HG03159 (cell line): ENCODE measurements at regions not wholly inside any gene's neighbourhood (a gene's known extent, or its start where the extent isn't known, plus 50 kb on each side); places are given as distances from the start of the nearest gene placed in this dataset.
"Not testable (repeated sequence)": the region's sequence is repeated elsewhere in the genome, so short reads cannot be mapped to it uniquely, and the experiment has no call there.

ENCODE experiments used
- ATAC-seq: cut with Tn5 transposase; IDR thresholded peaks from one replicate; pipeline ENCODE4 v1.9.1; 2021; ENCODE audit warnings: mild to moderate bottlenecking, moderate library complexity; ENCODE audit not compliant: unreplicated experiment

DNA sequence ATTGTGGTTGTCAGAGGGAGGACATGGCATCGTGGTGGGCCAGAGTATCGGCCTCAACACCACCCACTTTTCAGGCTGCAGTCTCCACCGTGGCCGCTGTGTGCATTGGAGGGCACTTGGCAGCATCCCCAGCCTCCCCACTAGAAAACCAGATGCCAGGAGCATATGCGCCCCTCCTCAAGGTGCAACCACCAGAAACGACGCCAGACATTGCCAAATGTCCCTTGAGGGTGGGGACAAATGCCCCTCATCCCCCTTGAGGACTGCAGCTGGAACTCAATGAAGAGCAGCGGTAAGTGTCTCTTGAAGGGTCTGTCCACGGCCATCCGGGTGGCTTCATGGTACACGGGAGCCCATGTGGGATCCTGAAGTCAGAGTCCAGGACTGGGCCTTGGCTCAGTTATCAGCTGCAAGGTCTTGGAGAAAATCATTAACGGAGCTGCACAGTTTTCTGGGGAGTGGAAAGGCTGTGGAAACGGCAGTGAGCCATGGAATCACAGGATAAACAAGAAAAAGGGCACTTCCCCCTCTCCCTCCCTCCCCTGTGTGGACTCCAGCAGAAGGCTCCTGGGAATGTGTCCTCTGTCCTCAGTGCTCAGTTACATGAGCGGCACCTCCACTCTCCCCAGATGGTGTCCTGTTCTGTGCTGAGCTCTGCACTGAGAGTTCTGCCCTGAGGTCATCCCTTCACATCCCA is 324.4 kb upstream of the B3GAT1 start:
- ATAC-seq: no peak

DNA sequence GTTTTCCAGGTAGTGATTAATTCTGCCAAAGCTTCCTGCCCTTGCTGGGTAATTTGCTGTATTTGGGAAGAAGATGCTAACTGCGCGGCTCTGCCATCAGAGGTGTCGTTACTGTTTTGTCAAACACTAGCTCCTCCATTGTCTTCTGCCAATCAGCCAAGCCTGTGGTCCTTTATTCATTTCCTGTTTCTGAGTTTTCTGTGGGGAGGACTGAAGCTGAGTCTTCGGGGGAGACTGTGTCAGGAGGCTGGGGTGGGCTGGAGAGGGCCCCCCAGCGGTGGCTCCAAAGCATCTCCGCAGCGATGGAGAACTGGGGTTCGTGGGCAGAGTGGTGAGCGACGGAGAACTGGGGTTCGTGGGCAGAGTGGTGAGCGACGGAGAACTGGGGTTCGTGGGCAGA is 322.9 kb upstream of the B3GAT1 start:
- ATAC-seq: no peak

DNA sequence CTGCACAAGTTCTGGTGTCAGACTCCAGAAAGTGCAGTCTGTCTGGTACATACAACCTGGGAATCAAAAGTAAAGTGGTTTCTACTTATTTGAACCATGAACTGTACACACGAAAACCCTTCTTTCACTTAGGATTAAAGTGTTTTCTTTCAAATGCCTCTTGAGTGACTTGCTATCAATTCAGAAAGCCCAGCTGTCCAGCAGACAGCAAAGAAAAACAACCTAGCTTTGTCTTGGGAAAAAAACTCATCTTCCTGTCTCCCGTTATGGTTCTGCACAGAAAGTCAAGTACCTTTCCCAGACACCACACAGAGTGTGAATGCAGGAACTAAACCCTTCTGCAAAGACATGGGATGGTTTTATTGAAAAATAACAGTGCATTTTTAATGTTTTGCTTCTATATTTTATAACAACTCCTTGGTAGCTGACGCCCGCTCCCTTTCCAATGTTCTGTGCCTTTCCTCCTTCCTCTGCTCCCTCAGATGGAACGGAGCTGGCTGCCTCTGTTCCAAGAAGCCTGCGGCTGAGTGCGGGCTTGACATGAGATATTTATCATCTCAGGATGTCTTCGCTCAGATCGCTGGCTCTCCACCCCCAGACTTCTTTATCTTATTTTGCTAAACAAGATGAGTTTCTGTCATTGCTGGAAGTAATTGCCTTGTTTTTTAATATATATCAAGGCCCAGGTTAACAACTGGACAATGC is 322.3 kb upstream of the B3GAT1 start:
- ATAC-seq: no peak

DNA sequence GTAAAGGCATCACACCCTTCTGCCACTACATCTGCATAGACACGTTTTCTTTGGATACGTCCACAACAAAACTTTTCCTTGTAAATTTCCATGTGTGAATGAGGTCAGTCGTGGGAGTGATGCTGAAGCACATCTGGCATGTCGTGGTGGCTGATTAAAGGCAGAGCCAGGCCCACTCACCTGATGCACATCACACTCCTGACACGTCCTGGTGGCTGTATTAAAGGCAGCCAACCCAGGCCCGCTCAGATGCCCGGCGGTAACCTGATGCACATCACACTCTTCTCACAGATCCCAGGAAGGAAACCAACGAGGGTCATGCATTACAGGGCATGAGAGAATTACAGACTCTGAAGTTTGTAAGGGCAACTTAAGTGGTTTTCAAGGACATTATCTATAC is 321.6 kb upstream of the B3GAT1 start:
- ATAC-seq: no peak

DNA sequence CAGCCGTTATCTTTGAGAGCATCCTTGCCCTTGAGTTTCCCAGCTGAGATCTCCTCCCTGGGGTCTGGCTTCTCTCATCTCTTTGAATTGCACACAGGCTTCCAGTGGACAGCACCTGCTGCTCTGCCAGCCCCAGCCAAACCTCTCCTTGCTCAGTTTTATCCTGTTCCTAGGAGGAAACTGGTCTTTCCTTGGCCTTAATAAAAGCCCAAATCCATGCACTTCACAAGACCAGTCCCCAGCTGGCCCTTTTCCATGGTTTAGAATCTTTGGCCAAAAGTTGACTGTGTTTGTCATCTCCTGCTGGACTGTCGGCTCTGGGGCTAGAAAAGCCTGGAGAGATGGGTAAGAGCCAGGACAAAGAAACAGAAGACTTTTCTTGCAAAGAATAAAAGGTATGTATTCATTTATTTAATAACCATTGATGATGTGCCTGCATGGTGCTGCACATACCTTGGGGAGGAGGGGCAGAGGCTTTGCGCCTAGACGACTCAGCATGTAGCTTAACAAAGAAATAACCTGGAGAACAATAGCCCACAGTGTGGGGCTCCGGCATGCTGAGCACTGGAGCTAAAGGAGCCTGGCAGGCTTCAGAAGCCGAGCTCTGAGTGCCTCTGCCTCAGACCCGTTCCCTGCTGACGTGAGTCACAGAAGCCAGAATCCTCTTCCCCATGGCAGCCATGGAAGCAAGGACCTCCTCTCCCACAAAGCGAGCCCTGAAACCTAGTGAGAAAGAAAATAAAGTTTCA is 319.3 kb upstream of the B3GAT1 start:
- ATAC-seq: no peak

DNA sequence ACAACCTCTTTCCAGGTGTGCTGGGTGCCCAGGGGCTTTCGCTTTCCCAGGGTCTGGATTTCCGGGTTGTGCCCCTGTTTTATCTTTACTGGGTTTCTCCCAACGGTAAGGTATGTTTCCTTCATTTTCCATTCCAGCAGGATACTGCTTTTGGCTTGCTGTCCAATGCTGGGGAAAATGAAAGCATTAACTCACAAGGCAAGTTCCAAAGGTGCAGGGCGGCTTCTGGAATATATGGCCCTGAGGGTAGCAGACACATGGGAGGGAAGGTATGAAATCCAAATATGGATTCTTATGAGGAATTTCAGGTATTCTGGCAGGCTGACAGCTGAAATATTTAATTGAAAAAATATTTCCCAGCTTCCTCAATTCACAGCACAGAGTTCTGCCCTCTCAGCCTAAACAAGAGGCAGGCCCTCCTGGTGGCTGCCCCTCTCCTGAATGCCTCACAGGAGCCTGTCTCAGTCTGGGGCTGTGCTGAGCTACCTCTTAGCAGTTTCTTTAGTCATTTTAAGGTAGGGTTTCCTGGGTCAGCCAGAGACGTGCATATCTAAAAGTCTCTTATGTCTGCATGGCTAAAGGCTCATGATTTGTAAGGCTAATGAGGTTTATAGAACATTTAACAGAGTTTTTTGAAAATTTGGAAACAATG is 318.6 kb upstream of the B3GAT1 start:
- no peak for ATAC-seq

DNA sequence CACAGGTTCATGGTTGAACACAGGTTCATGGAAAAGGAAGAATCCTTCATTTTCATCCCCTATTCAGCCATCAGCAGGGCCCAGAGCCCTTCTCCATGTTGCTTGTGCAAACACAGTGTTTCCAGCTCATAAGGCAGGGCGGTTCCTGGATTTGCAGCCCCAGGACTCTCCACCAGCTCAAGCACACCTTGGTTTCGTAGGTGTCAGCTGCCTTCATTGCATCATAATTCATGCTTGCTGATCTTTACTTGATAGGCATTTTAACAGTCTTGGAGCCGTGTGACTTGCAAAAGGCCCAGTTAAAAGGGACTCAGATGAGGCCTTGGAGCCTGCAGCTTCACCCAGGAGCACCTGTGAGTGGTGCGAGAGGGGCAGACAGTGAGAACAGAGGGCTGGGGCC is 318.1 kb upstream of the B3GAT1 start:
- ATAC-seq: no peak

DNA sequence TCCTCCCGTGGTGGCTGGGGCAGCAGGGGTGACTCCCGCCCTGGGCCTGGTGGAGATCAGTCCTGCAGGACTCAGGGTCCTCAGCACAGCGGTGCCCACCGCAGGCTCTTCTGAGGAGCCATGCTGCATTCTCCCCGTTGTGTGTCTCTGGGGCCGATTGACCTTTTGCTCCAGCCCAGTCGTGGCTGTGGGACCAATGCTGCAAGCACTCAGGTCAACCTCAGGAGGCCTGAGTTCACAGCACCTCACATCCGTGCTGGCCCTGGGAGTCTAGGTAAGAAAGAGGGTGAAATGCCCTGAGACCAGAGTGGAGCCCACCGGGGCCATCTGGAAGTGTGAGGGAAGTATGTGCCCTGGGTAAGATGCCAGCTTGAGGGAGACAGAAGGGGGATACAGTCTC is 316.1 kb upstream of the B3GAT1 start:
- ATAC-seq: no peak

DNA sequence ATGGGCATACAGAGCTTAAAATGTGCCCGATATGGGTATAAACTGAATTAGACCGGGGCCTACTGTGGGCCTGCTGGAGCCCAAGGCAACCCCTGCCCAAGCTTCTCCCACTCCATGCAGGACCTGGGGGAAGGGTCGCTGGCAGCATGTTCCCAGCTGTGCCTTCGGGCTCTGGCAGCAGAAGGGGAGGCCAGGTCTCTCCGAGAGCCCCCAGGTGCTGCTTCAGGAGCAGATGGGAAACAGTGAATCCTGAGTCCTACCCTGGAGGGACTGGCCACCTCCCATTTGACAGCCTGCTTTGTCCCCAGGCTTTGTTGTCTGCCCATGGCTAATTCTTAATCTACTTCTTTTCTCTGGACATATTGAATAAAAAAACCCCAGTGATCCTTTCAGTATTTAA is 315.6 kb upstream of the B3GAT1 start:
- ATAC-seq: no peak

DNA sequence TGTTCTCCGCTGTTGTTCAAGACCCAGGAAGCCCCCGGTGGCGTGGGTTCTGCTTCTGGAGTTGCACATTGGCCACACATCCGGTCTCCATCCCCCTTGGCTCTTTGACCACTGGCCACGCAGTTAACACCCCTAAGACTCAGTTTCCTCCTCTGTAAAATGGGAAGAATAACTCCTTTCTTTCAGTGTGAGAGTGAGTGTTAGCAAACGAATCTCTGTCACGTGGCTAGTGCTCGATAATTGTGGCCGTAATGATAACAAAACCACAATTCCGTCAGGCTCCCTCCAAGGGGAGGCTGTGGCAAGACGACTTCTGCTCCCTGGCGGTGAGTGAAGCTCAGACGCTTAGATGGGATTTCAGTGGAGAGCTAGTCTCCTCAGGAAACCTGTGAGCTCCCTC is 315.2 kb upstream of the B3GAT1 start:
- ATAC-seq: no peak

DNA sequence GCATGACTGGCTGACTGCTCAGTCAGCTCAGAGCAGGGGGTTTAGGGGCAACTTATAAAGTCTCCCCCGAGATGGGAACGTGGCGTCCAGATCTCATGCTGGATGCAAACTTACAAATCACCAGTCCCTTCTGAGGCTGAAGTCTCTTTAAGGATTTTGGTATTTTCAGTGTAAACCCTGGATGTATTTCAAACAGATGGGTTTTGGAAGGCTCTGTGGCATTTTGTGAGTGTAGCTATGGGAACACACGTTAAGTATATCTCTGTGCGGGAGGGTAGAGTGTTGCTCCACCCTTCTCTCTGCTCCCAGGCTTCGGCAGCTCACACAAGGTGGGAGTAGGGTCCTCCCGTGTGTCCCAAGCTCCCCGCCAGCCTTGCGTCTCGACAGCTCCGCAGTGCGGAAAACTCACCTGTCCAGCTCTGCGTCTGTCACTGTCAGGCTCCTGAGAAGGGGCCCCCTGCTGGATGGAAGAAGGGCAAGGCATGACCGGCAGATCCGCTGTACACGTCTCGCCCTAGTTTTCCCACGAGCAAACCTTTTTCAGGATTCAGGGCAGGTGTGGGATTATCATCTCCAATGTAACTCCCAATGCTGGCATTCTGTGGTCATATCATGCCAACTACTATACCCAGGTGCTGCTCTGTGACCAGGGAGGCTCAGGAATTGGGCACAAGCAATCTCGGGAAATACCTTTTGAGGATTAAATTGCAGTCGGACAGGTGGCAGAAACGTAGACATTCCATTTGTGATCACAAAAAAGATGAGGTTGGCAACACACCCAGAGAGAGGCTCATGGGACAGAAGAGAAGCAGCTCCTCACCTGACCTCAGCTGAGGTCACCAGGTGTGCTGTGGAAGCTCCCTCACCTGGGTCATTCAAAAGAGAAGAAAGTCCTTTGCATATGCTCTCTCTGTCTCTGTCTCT is 313.9 kb upstream of the B3GAT1 start:
- ATAC-seq: no peak

DNA sequence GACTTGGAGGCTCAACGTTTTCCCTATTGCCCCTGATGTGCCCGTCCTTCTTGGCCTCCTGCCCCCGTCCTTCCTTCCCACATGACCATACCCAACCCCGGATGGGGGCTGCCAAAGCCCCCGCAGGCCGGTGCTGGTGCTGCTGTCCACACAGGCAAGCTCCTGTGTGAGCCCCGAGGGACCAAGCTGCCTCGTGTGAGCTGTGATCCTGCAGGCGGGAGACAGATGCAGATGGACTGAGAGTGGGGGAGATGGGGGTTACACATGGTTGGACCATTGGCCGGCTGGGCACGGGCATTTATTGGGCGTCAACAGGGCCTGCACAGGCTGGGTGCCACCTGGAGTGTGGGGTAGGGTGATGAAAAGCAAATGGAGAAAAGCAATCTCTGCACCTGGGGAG is 313.2 kb upstream of the B3GAT1 start:
- ATAC-seq: no peak

DNA sequence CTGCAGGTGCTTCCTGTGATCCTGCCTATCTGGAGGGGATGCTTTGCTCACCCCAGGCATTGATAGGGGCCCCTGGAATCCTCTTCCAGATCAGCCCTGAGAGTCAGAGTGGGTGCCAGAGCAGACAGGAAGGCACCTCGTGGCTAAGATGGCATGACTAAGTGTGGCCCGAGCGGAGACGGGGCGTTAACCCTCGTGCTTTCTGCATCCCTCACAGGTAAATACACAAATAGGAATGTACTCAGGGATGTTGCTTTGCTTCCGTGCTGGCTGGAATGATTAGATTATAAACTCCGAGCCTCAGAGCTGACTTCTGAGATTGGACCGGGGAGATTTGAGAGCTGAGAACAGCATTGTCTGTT is 312.7 kb upstream of the B3GAT1 start:
- ATAC-seq: no peak

DNA sequence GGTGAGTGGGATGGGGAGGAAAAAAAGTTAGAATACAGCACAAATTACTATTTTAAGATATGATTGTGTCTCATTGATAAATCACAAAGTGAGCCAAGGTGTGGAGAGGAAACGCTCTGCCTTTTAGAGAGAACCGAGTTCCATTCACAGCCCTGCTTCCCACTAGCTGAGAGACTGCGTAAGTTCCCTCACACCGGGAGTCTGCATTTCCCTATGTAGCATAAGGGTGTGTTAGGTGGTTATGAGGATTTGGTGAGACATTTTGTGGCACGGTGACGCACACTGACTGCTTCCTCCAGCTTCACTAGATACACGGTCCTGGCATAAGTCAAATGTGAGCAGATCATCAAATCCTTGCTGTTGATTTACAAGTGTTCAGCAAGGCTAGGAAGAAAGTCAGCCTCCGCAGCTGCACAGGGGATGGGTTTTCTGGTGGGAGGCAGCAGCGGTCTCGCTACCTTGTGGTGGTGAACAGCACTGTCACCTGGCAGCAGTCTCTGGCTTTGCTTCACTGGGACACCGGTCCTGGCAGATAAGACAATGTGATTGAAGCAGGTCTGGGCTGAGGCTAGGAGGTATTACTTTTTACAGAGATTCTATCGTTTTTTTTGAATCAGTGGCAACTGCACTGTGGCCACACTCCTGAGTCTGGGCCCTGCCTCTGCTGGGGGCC is 312.2 kb upstream of the B3GAT1 start:
- no peak for ATAC-seq

DNA sequence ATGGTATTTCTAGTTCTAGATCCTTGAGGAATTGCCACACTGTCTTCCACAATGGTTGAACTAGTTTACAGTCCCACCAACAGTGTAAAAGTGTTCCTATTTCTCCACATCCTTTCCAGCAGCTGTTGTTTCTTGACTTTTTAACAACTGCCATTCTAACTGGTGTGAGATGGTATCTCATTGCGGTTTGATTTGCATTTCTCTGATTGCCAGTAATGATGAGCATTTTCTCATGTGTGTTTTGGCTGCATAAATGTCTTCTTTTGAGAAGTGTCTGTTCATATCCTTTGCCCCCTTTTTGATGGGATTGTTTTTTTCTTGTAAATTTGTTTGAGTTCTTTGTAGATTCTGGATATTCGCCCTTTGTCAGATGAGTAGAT is 308.6 kb upstream of the B3GAT1 start:
- not testable (repeated sequence) for ATAC-seq

DNA sequence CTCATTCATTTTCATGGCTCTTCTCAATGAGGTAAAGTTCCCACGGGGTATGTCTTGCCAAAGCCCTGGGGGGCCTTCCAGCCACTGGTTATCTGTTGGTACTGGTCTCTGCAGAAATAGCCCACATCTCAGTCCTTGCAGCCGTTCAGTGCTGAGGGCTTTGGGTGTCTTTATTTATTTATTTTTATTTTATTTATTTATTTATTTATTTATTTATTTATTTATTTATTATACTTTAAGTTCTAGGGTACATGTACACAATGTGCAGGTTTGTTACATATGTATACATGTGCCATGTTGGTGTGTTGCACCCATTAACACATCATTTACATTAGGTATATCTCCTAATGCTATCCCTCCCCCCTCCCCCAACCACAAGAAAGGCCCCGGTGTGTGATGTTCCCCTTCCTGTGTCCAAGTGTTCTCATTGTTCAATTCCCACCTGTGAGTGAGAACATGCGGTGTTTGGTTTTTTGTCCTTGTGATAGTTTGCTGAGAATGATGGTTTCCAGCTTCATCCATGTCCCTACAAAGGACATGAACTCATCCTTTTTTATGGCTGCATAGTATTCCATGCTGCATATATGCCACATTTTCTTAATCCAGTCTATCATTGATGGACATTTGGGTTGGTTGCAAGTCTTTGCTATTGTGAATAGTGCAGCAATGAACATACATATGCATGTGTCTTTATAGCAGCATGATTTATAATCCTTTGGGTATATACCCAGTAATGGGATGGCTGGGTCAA is 308.1 kb upstream of the B3GAT1 start:
- ATAC-seq: not testable (repeated sequence)

DNA sequence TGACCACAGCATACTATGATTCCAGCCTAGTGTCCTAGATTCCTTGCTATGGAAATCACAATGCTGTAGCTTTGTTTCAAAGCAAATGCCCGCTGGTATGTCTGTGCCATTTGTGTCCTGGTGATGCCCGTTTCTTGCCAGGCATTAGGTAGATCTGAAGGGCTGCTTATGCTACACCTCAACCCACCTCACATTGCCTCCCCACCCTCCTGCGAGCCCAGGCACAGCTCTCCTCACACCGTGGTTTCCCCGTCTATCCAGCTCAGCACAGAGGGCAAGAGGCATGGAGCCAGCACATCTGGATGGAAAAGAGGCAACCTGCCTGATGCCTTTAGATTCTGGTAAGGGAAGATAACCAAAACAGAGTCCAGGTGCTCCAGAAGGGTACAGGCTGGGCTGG is 307.4 kb upstream of the B3GAT1 start:
- ATAC-seq: no peak

DNA sequence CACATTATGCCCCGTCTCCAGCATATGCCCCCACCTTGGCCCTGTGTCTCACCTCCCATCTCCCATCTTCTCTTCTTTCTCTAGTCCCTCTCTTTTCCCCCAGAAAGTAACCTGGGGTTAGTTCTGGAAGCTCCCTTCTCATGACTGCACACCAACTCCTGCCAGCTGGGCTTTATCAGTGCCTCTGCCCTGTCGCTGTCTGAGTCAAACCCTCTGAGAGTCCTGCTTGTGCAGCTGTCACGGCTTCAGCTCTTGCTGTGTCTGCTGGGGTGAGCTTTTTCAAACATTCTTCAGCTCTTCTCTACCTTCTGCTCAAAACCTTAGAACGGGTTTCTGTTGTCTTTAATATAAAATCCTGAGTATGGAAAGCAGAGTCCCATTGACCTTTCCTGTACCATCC is 304.5 kb upstream of the B3GAT1 start:
- ATAC-seq: no peak

DNA sequence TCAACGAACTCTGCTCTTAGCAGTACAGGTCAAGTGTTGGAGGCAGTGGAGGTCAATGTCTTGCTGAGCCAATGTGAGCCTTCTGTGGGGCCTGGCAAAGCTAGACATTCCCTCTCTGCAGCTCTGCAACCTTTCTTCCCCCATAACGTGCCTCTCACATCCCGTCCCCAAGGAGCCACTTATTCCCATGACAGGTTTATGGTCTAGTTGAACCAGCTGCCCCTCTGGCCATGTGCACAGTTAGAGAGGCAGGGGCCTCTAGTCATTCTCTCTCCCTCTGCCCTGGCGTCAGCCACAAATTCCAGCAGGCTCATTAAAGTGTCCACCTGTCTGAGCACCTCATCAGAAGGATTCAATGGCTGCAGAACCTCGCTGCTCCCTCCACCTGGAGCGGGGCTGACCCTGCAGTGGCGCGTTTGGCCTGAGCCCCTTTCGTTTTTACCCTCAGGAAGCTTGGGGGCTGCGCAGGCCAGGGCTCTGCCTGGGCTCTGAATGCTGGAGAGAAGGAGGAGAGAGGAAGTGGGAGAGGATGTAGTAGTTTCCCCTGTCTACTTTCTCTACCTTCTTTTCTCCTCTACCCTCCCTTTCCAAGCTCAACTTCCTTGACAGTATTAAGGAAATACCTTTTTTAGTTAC is 302.1 kb upstream of the B3GAT1 start:
- ATAC-seq: no peak
